Keratinocyte (primary cell): ENCODE measurements at regions not wholly inside any gene's neighbourhood (a gene's known extent, or its start where the extent isn't known, plus 50 kb on each side); places are given as distances from the start of the nearest gene placed in this dataset.

Experiments used
- DNase-seq: peaks from one replicate; pipeline ENCODE4 v3.0.0-alpha.2; 2011; ENCODE audit warnings: low read depth, missing footprints, low spot score
- FAIRE-seq: peaks from 2 replicates; lab custom pipeline; 2011; peaks lifted over from hg19 to GRCh38; lab: Jason Lieb, UNC
- H2AFZ ChIP-seq: 2 replicates; pipeline ENCODE4 v1.6.0; 2012; ENCODE audit warnings: low read length, control low read depth, inconsistent platforms; ENCODE audit not compliant: control insufficient read depth
- H3K27ac ChIP-seq: 2 replicates; pipeline ENCODE4 v1.5.1; 2011; ENCODE audit warnings: low read length; ENCODE audit not compliant: control insufficient read depth, insufficient read depth
- H3K27me3 ChIP-seq: 3 replicates; pipeline ENCODE4 v1.6.0; 2011; ENCODE audit warnings: low read length; ENCODE audit not compliant: control insufficient read depth, insufficient read depth; ENCODE audit errors: extremely low read depth
- H3K36me3 ChIP-seq, 2 experiments: 2 replicates in 1 of 2; 3 replicates in 1 of 2; pipeline ENCODE4 v1.5.1; 2011; ENCODE audit warnings: low read length in 2 of 2, mild to moderate bottlenecking in 1 of 2; ENCODE audit not compliant: control insufficient read depth in 2 of 2, insufficient read depth in 2 of 2; ENCODE audit errors: extremely low read depth in 1 of 2
- H3K4me1 ChIP-seq: 3 replicates; pipeline ENCODE4 v1.5.1; 2011; ENCODE audit warnings: low read length; ENCODE audit not compliant: control insufficient read depth, insufficient read depth; ENCODE audit errors: extremely low read depth
- H3K4me2 ChIP-seq: 3 replicates; pipeline ENCODE4 v1.6.0; 2011; ENCODE audit warnings: low read depth, low read length; ENCODE audit not compliant: control insufficient read depth, insufficient read depth; ENCODE audit errors: extremely low read depth
- H3K4me3 ChIP-seq, 3 experiments: fragments of 200-600 bp in 1 of 3; sonication (generic) in 1 of 3; 2 replicates in 2 of 3; 3 replicates in 1 of 3; pipeline ENCODE4 v1.5.1; 2011 to 2016; ENCODE audit warnings: low read length in 3 of 3, mild to moderate bottlenecking in 3 of 3, control low read depth in 2 of 3, inconsistent platforms in 1 of 3, low read depth in 1 of 3, mixed read lengths in 1 of 3, mixed run types in 1 of 3, moderate library complexity in 1 of 3; ENCODE audit not compliant: control insufficient read depth in 2 of 3, insufficient read depth in 2 of 3; ENCODE audit errors: extremely low read depth in 1 of 3
- H3K79me2 ChIP-seq: 2 replicates; pipeline ENCODE4 v1.6.0; 2012; ENCODE audit warnings: low read length; ENCODE audit not compliant: control insufficient read depth, insufficient read depth
- H3K9ac ChIP-seq: 3 replicates; pipeline ENCODE4 v1.6.0; 2011; ENCODE audit warnings: low read length; ENCODE audit not compliant: control insufficient read depth, insufficient read depth; ENCODE audit errors: extremely low read depth
- H3K9me1 ChIP-seq: 3 replicates; pipeline ENCODE4 v1.6.0; 2011; ENCODE audit warnings: low read length; ENCODE audit not compliant: control insufficient read depth, insufficient read depth; ENCODE audit errors: extremely low read depth
- H3K9me3 ChIP-seq: 2 replicates; pipeline ENCODE4 v1.5.1; 2012; ENCODE audit warnings: low read depth, low read length; ENCODE audit not compliant: control insufficient read depth
- H4K20me1 ChIP-seq: 3 replicates; pipeline ENCODE4 v1.6.0; 2011; ENCODE audit warnings: low read length; ENCODE audit not compliant: control insufficient read depth, insufficient read depth; ENCODE audit errors: extremely low read depth
- CTCF ChIP-seq, 3 experiments: IDR thresholded peaks in 1 of 3; conservative IDR thresholded peaks in 1 of 3; optimal IDR thresholded peaks in 1 of 3; 2 replicates in 2 of 3; 3 replicates in 1 of 3; pipeline versions ENCODE3 to v1.5.1; 2011; ENCODE audit warnings: low read length in 3 of 3, mild to moderate bottlenecking in 3 of 3, moderate library complexity in 2 of 3, control low read depth in 1 of 3, inconsistent platforms in 1 of 3; ENCODE audit not compliant: insufficient read depth in 2 of 3; ENCODE audit errors: extremely low read depth in 1 of 3
- EZH2 ChIP-seq: IDR thresholded peaks from one replicate; pipeline ENCODE4 v1.6.1; 2012; ENCODE audit warnings: inconsistent platforms, mild to moderate bottlenecking, low read length, moderate library complexity
- dilution Hi-C: fragments of 300-500 bp; cut with MboI; formaldehyde crosslinking; loops from one replicate; pipeline ENCODE4 v1.7.0; 2020; ENCODE audit warnings: low sequenced_read_pairs; ENCODE audit not compliant: extremely low pct_ligation_motif_present

DNA sequence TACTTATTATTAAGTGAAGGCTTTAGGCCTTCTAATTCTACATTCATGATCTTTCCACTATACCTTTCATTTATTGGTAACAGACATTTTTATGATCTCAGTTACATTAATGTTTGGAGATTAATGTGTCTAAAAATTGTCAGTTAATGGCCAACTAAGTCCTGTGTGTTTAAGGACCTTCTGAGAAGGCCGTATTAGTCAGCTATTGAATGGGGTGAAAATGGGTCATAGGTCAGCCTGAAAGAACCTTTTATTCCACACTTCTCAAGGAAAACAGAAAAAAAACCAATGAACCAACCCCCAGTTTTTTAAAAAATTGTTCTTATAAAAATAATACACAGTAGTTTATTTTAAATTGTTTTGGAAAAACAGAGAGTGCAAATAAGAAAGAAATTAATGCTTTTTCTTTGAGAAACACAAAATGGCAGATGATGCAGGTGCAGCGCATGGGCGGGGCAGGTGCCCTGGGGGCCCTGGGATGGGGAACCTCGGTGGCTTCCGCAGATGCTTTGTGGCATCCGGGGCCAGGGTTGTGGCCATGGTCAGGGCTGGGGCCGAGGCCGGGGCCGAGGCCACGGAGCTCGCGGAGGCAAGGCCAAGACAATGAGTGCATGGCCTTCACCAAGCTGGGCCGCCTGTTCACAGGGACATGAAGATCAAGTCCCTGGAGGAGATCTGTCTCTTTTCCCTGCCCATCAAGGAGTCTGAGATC is 141.9 kb downstream of the SPATA31D1 start:
- TF ChIP-seq EZH2 = no peak
- no peak for TF ChIP-seq CTCF (optimal IDR thresholded peaks at IDR 0.05 in 1 of 3, IDR thresholded peaks at IDR 0.05 in 1 of 3, conservative IDR thresholded peaks at IDR 0.05 in 1 of 3; ENCODE audit: extremely low read depth in 1 of 3, insufficient read depth in 2 of 3, low read length in 3 of 3)
- no peaks in the 10 kb centered on the region for H3K79me2 ChIP-seq
- no peaks in the 10 kb centered on the region for H3K27me3 ChIP-seq
- no peaks in the 10 kb centered on the region for H4K20me1 ChIP-seq
- H2AFZ ChIP-seq = no peak overlapping the region
- no peak overlapping the region for H3K27ac ChIP-seq
- no peak overlapping the region for H3K4me2 ChIP-seq
- DNase-seq = no peak
- no peaks in the 10 kb centered on the region for H3K9me3 ChIP-seq
- H3K4me1 ChIP-seq = no peaks in the 10 kb centered on the region
- no peaks in the 10 kb centered on the region for H3K9me1 ChIP-seq
- no peak for FAIRE-seq
- H3K4me3 ChIP-seq = no peak overlapping the region
- no peak overlapping the region for H3K9ac ChIP-seq
- H3K36me3 ChIP-seq = no peaks in the 10 kb centered on the region
- dilution Hi-C loops = no loop called here

DNA sequence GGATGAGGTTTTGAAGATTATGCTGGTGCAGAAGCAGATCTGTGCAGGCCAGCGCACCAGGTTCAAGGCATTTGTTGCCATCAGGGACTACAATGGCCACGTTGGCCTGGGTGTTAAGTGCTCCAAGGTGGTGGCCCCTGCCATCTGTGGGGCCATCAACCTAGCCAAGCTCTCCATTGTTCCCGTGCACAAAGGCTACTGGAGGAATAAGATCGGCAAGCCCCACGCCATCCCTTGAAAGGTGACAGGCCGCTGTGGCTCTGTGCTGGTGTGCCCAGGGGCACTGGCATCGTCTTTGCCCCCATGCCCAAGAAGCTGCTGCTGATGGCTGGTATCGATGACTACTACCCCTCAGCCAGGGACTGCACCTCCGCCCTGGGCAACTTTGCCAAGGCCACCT is 142.5 kb downstream of the SPATA31D1 start:
- H3K9ac ChIP-seq = no peak overlapping the region
- FAIRE-seq (no peak), DNase-seq (no peak)
- dilution Hi-C loops = no loop called here
- H3K79me2 ChIP-seq = no peaks in the 10 kb centered on the region
- no peak overlapping the region for H3K4me2 ChIP-seq
- no peaks in the 10 kb centered on the region for H3K9me1 ChIP-seq
- no peak overlapping the region for H3K4me3 ChIP-seq
- TF ChIP-seq CTCF (optimal IDR thresholded peaks at IDR 0.05 in 1 of 3, IDR thresholded peaks at IDR 0.05 in 1 of 3, conservative IDR thresholded peaks at IDR 0.05 in 1 of 3; ENCODE audit: extremely low read depth in 1 of 3, insufficient read depth in 2 of 3, low read length in 3 of 3) (no peak), EZH2 (no peak)
- H3K4me1 ChIP-seq = no peaks in the 10 kb centered on the region
- H3K27ac ChIP-seq = no peak overlapping the region
- H3K27me3 ChIP-seq = no peaks in the 10 kb centered on the region
- no peaks in the 10 kb centered on the region for H3K9me3 ChIP-seq
- no peaks in the 10 kb centered on the region for H3K36me3 ChIP-seq
- H2AFZ ChIP-seq = no peak overlapping the region
- H4K20me1 ChIP-seq = no peaks in the 10 kb centered on the region
